ENCODE measurements at regions not wholly inside any gene's neighbourhood (a gene's known extent, or its start where the extent isn't known, plus 50 kb on each side); places are given as distances from the start of the nearest gene placed in this dataset.

DNA sequence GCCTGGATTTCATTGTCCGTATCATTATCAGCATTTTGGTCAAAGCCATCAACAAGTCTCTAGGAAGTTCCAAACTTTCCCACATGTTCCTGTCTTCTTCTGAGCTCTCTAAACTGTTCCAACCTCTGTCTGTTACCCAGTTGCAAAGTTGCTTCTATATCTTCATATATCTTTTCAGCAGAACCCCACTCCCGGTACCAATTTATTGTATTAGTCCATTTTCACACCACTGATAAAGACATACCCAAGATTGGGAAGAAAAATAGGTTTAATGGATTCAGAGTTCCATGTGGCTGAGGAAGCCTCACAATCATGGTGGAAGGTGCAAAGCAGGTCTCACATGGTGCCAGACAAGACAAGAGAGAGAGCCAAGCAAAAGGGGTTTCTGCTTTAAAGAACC lies 293.2 kb downstream of the EPM2A start:
- TF ChIP-seq POLR2A (IDR thresholded peaks at IDR 0.05) (no peak), POLR2AphosphoS5 (IDR thresholded peaks at IDR 0.05) (no peak), EP300 (IDR thresholded peaks at IDR 0.05) (no peak)
- TF ChIP-seq, protein P1, sequence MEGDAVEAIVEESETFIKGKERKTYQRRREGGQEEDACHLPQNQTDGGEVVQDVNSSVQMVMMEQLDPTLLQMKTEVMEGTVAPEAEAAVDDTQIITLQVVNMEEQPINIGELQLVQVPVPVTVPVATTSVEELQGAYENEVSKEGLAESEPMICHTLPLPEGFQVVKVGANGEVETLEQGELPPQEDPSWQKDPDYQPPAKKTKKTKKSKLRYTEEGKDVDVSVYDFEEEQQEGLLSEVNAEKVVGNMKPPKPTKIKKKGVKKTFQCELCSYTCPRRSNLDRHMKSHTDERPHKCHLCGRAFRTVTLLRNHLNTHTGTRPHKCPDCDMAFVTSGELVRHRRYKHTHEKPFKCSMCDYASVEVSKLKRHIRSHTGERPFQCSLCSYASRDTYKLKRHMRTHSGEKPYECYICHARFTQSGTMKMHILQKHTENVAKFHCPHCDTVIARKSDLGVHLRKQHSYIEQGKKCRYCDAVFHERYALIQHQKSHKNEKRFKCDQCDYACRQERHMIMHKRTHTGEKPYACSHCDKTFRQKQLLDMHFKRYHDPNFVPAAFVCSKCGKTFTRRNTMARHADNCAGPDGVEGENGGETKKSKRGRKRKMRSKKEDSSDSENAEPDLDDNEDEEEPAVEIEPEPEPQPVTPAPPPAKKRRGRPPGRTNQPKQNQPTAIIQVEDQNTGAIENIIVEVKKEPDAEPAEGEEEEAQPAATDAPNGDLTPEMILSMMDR (IDR thresholded peaks at IDR 0.05), result no peak

Data from upper lobe of left lung (tissue), 4 donors.